ENCODE measurements at regions not wholly inside any gene's neighbourhood (a gene's known extent, or its start where the extent isn't known, plus 50 kb on each side); places are given as distances from the start of the nearest gene placed in this dataset.
"Not testable (repeated sequence)": the region's sequence is repeated elsewhere in the genome, so short reads cannot be mapped to it uniquely, and the experiment has no call there.

GRCh38 chr12:33129500-33129899 lies 232.9 kb upstream of the PKP2 start:
- TF ChIP-seq CTCF (IDR thresholded peaks at IDR 0.05), result no peak
- Mint-ChIP-seq H3K27me3 (ENCODE audit: unreplicated experiment) (no peaks in the 10 kb centered on the region), H3K36me3 (ENCODE audit: unreplicated experiment) (no peaks in the 10 kb centered on the region), H3K9me3 (ENCODE audit: unreplicated experiment) (no peaks in the 10 kb centered on the region), H3K4me1 (ENCODE audit: unreplicated experiment) (no peaks in the 10 kb centered on the region), H3K4me3 (ENCODE audit: unreplicated experiment) (no peak overlapping the region), H3K27ac (ENCODE audit: unreplicated experiment) (no peak overlapping the region)
- no peak for DNase-seq (ENCODE audit: extremely low spot score, unreplicated experiment)

- no peak overlapping the region for H3K4me3 Mint-ChIP-seq (ENCODE audit: unreplicated experiment)
Observed at GRCh38 chr12:33125755-33126154, 229.2 kb upstream of the PKP2 start.

GRCh38 chr12:33116284-33116683 lies 219.7 kb upstream of the PKP2 start:
- no peak for TF ChIP-seq CTCF (IDR thresholded peaks at IDR 0.05)
- H3K36me3 Mint-ChIP-seq (ENCODE audit: unreplicated experiment), result no peaks in the 10 kb centered on the region

More at GRCh38 chr12:33125755-33126154, 229.2 kb upstream of the PKP2 start:
- Mint-ChIP-seq H3K4me1 (ENCODE audit: unreplicated experiment) (no peaks in the 10 kb centered on the region), H3K27me3 (ENCODE audit: unreplicated experiment) (no peaks in the 10 kb centered on the region), H3K27ac (ENCODE audit: unreplicated experiment) (no peak overlapping the region), H3K9me3 (ENCODE audit: unreplicated experiment) (no peaks in the 10 kb centered on the region), H3K36me3 (ENCODE audit: unreplicated experiment) (no peaks in the 10 kb centered on the region)
- no peak for DNase-seq (ENCODE audit: extremely low spot score, unreplicated experiment)
- no peak for TF ChIP-seq CTCF (IDR thresholded peaks at IDR 0.05)

GRCh38 chr12:33115716-33116115 lies 219.1 kb upstream of the PKP2 start:
- Mint-ChIP-seq H3K27ac (ENCODE audit: unreplicated experiment) (no peak overlapping the region), H3K4me1 (ENCODE audit: unreplicated experiment) (no peaks in the 10 kb centered on the region), H3K27me3 (ENCODE audit: unreplicated experiment) (no peaks in the 10 kb centered on the region), H3K4me3 (ENCODE audit: unreplicated experiment) (no peak overlapping the region), H3K9me3 (ENCODE audit: unreplicated experiment) (no peaks in the 10 kb centered on the region), H3K36me3 (ENCODE audit: unreplicated experiment) (no peaks in the 10 kb centered on the region)
- TF ChIP-seq CTCF (IDR thresholded peaks at IDR 0.05), result no peak
- DNase-seq (ENCODE audit: extremely low spot score, unreplicated experiment), result no peak

More at GRCh38 chr12:33116284-33116683, 219.7 kb upstream of the PKP2 start:
- DNase-seq (ENCODE audit: extremely low spot score, unreplicated experiment), result no peak
- Mint-ChIP-seq H3K4me3 (ENCODE audit: unreplicated experiment) (no peak overlapping the region), H3K4me1 (ENCODE audit: unreplicated experiment) (no peaks in the 10 kb centered on the region), H3K9me3 (ENCODE audit: unreplicated experiment) (no peaks in the 10 kb centered on the region), H3K27ac (ENCODE audit: unreplicated experiment) (no peak overlapping the region), H3K27me3 (ENCODE audit: unreplicated experiment) (no peaks in the 10 kb centered on the region)

- Mint-ChIP-seq H3K27ac (ENCODE audit: unreplicated experiment) (no peak overlapping the region), H3K4me1 (ENCODE audit: unreplicated experiment) (no peaks in the 10 kb centered on the region), H3K27me3 (ENCODE audit: unreplicated experiment) (no peaks in the 10 kb centered on the region), H3K36me3 (ENCODE audit: unreplicated experiment) (no peaks in the 10 kb centered on the region), H3K4me3 (ENCODE audit: unreplicated experiment) (no peak overlapping the region), H3K9me3 (ENCODE audit: unreplicated experiment) (no peaks in the 10 kb centered on the region)
- no peak for DNase-seq (ENCODE audit: extremely low spot score, unreplicated experiment)
- TF ChIP-seq CTCF (IDR thresholded peaks at IDR 0.05), result no peak
Observed at GRCh38 chr12:33111850-33112249, 215.3 kb upstream of the PKP2 start.

GRCh38 chr12:33107827-33108226 lies 211.2 kb upstream of the PKP2 start:
- H3K36me3 Mint-ChIP-seq (ENCODE audit: unreplicated experiment); DNase-seq (ENCODE audit: extremely low spot score, unreplicated experiment); H3K4me3 Mint-ChIP-seq (ENCODE audit: unreplicated experiment); H3K9me3 Mint-ChIP-seq (ENCODE audit: unreplicated experiment); H3K4me1 Mint-ChIP-seq (ENCODE audit: unreplicated experiment); H3K27me3 Mint-ChIP-seq (ENCODE audit: unreplicated experiment); H3K27ac Mint-ChIP-seq (ENCODE audit: unreplicated experiment): not testable (repeated sequence)
